Activated CD4-positive, alpha-beta T cell treated with anti-CD3 and anti-CD28 coated beads, Interleukin-2, amount 50 U/mL, for 4 hours (primary cell): ENCODE measurements at regions not wholly inside any gene's neighbourhood (a gene's known extent, or its start where the extent isn't known, plus 50 kb on each side); places are given as distances from the start of the nearest gene placed in this dataset.
"Not testable (repeated sequence)": the region's sequence is repeated elsewhere in the genome, so short reads cannot be mapped to it uniquely, and the experiment has no call there.

Source experiments
- DNase-seq, 2 experiments: peaks; one replicate each; pipeline ENCODE4 v3.0.0-alpha.2; 2020

GRCh38 chr18:70956554-70956953, 667.7 kb downstream of the SOCS6 start:
- DNase-seq: no peak

- DNase-seq: no peak
These were observed 647.3 kb downstream of the SOCS6 start for GRCh38 chr18:70936160-70936559.

- DNase-seq: no peak
These were observed 643.3 kb downstream of the SOCS6 start for GRCh38 chr18:70931942-70932814.

- DNase-seq: no peak
These were observed 632.1 kb downstream of the SOCS6 start for GRCh38 chr18:70920840-70921374.

- DNase-seq: no peak
These were observed 618.8 kb downstream of the SOCS6 start for GRCh38 chr18:70907673-70908072.

GRCh38 chr18:70892381-70892780, 603.5 kb downstream of the SOCS6 start:
- no peak for DNase-seq

- DNase-seq: no peak
These were observed 581.4 kb downstream of the SOCS6 start for GRCh38 chr18:70870292-70870691.

GRCh38 chr18:70848329-70848728, 559.5 kb downstream of the SOCS6 start:
- no peak for DNase-seq

GRCh38 chr18:70840649-70841048, 551.8 kb downstream of the SOCS6 start:
- DNase-seq: no peak

- no peak for DNase-seq
These were observed 538.8 kb downstream of the SOCS6 start for GRCh38 chr18:70827632-70828031.

GRCh38 chr18:70826571-70826970, 537.7 kb downstream of the SOCS6 start:
- no peak for DNase-seq

- DNase-seq: no peak
These were observed 533.8 kb downstream of the SOCS6 start for GRCh38 chr18:70822691-70823090.

GRCh38 chr18:70822117-70822516, 533.3 kb downstream of the SOCS6 start:
- DNase-seq: no peak

GRCh38 chr18:70808481-70809056, 519.7 kb downstream of the SOCS6 start:
- DNase-seq: no peak

GRCh38 chr18:70781860-70782453, 493.1 kb downstream of the SOCS6 start:
- peak; percentile 53 to 59 for DNase-seq

- not testable (repeated sequence) for DNase-seq
These were observed 477.4 kb downstream of the SOCS6 start for GRCh38 chr18:70766254-70766653.

- no peak for DNase-seq
These were observed 474.0 kb downstream of the SOCS6 start for GRCh38 chr18:70762812-70763211.

GRCh38 chr18:70758780-70759179, 469.9 kb downstream of the SOCS6 start:
- no peak for DNase-seq

- DNase-seq: no peak
These were observed 465.6 kb downstream of the SOCS6 start for GRCh38 chr18:70754486-70754885.

GRCh38 chr18:70732916-70733315, 444.1 kb downstream of the SOCS6 start:
- no peak for DNase-seq

GRCh38 chr18:70732188-70732587, 443.3 kb downstream of the SOCS6 start:
- DNase-seq: no peak

GRCh38 chr18:70720607-70721006, 431.8 kb downstream of the SOCS6 start:
- DNase-seq: no peak

- DNase-seq: no peak
These were observed 420.9 kb downstream of the SOCS6 start for GRCh38 chr18:70709720-70710119.

GRCh38 chr18:70709144-70709543, 420.3 kb downstream of the SOCS6 start:
- no peak for DNase-seq
